IMR-90 (cell line): ENCODE measurements at regions not wholly inside any gene's neighbourhood (a gene's known extent, or its start where the extent isn't known, plus 50 kb on each side); places are given as distances from the start of the nearest gene placed in this dataset.
"Not testable (repeated sequence)": the region's sequence is repeated elsewhere in the genome, so short reads cannot be mapped to it uniquely, and the experiment has no call there.

Source experiments
- ATAC-seq: fragments of 200-7000 bp; cut with Tn5 transposase; 2 replicates; pipeline ENCODE4 v1.9.1; 2020; ENCODE audit warnings: low read depth, mild to moderate bottlenecking, moderate library complexity
- BruUV-seq: library from RNA; stranded (reverse); fragments of 400-500 nt; replicated peaks from 2 replicates; lab custom pipeline; 2021; lab: Mats Ljungman, UMichigan
- CTCF ChIA-PET: fragments of 300-600 bp; formaldehyde crosslinking; extraction: SDS; loops from one replicate; lab custom pipeline; 2021; ENCODE audit warnings: antibody characterized with exemption; lab: Yijun Ruan, JAX
- POLR2A ChIA-PET: fragments of 300-600 bp; sonication (Branson Sonifier 250); formaldehyde crosslinking; loops from one replicate; lab custom pipeline; 2022; ENCODE audit warnings: antibody characterized with exemption; ENCODE audit not compliant: unreplicated experiment; lab: Charles Lee
- DNase-seq: peaks from one replicate; pipeline ENCODE4 v3.0.0; 2013
- H2AFZ ChIP-seq: replicated peaks from 2 replicates; pipeline ENCODE3; 2013; ENCODE audit warnings: low read length, mild to moderate bottlenecking; ENCODE audit not compliant: poor library complexity
- H2AK5ac ChIP-seq: 2 replicates; pipeline ENCODE4 v1.6.1; 2013; ENCODE audit warnings: low read depth, low read length, inconsistent platforms
- H2AK9ac ChIP-seq: replicated peaks from 2 replicates; pipeline ENCODE3; 2013; ENCODE audit warnings: mild to moderate bottlenecking, low read depth, low read length, moderate library complexity; ENCODE audit not compliant: poor library complexity
- H2BK120ac ChIP-seq: 2 replicates; pipeline ENCODE4 v1.6.1; 2013; ENCODE audit warnings: low read depth, low read length, inconsistent platforms
- H2BK15ac ChIP-seq: 3 replicates; pipeline ENCODE4 v1.6.1; 2013; ENCODE audit warnings: low read depth, low read length, inconsistent platforms
- H2BK20ac ChIP-seq: 2 replicates; pipeline ENCODE4 v1.6.1; 2013; ENCODE audit warnings: low read depth, mild to moderate bottlenecking, inconsistent platforms, low read length, moderate library complexity
- H2BK5ac ChIP-seq: 2 replicates; pipeline ENCODE4 v1.6.1; 2013; ENCODE audit warnings: mild to moderate bottlenecking, low read depth, low read length, inconsistent platforms; ENCODE audit not compliant: poor library complexity, severe bottlenecking
- H3K14ac ChIP-seq: replicated peaks from 2 replicates; pipeline ENCODE4 v1.6.1; 2013; ENCODE audit warnings: low read depth, low read length, inconsistent platforms
- H3K18ac ChIP-seq: 2 replicates; pipeline ENCODE4 v1.6.1; 2013; ENCODE audit warnings: low read depth, low read length, control low read depth
- H3K23ac ChIP-seq: 2 replicates; pipeline ENCODE4 v1.6.1; 2013; ENCODE audit warnings: low read depth, low read length, inconsistent platforms
- H3K27ac ChIP-seq: 2 replicates; pipeline ENCODE4 v1.5.1; 2013; ENCODE audit warnings: mild to moderate bottlenecking, control low read depth, low read length; ENCODE audit not compliant: insufficient read depth
- H3K27me3 ChIP-seq: 2 replicates; pipeline ENCODE4 v1.6.1; 2013; ENCODE audit warnings: low read length; ENCODE audit not compliant: control insufficient read depth, insufficient read depth
- H3K36me3 ChIP-seq: 2 replicates; pipeline ENCODE4 v1.6.1; 2013; ENCODE audit warnings: low read length, mixed read lengths; ENCODE audit not compliant: control insufficient read depth, insufficient read depth
- H3K4ac ChIP-seq: 2 replicates; pipeline ENCODE4 v1.6.1; 2013; ENCODE audit warnings: low read depth, low read length, inconsistent platforms
- H3K4me1 ChIP-seq: 2 replicates; pipeline ENCODE4 v1.6.1; 2013; ENCODE audit warnings: low read length, mixed read lengths; ENCODE audit not compliant: control insufficient read depth, insufficient read depth
- H3K4me2 ChIP-seq: 2 replicates; pipeline ENCODE4 v1.6.1; 2013; ENCODE audit warnings: low read depth, mild to moderate bottlenecking, control low read depth, low read length, moderate library complexity
- H3K4me3 ChIP-seq: 2 replicates; pipeline ENCODE4 v1.5.1; 2013; ENCODE audit warnings: low read depth, mild to moderate bottlenecking, control low read depth, low read length, moderate library complexity; ENCODE audit not compliant: insufficient read depth
- H3K56ac ChIP-seq: 2 replicates; pipeline ENCODE4 v1.6.1; 2013; ENCODE audit warnings: low read length, inconsistent platforms; ENCODE audit not compliant: insufficient read depth; ENCODE audit errors: extremely low read depth
- H3K79me1 ChIP-seq, 2 experiments: 2 replicates each; pipeline ENCODE4 v1.6.1; 2013; ENCODE audit warnings: low read length in 2 of 2, inconsistent platforms in 1 of 2, low read depth in 1 of 2
- H3K9ac ChIP-seq: 2 replicates; pipeline ENCODE4 v1.6.1; 2013; ENCODE audit warnings: low read depth, low read length, control low read depth
- H3K9me1 ChIP-seq: 2 replicates; pipeline ENCODE4 v1.6.1; 2013; ENCODE audit warnings: low read length, inconsistent platforms; ENCODE audit not compliant: insufficient read depth
- H3K9me3 ChIP-seq: 2 replicates; pipeline ENCODE4 v1.6.1; 2013; ENCODE audit warnings: low read length; ENCODE audit not compliant: control insufficient read depth, insufficient read depth
- H4K20me1 ChIP-seq: 2 replicates; pipeline ENCODE4 v1.6.1; 2013; ENCODE audit warnings: low read length, inconsistent platforms; ENCODE audit not compliant: insufficient read depth
- H4K5ac ChIP-seq: 2 replicates; pipeline ENCODE4 v1.6.1; 2013; ENCODE audit warnings: mild to moderate bottlenecking, low read depth, low read length, control low read depth
- H4K8ac ChIP-seq, 2 experiments: 2 replicates each; pipeline ENCODE4 v1.6.1; 2013; ENCODE audit warnings: low read depth in 2 of 2, low read length in 2 of 2, control low read depth in 1 of 2, inconsistent platforms in 1 of 2
- H4K91ac ChIP-seq: 2 replicates; pipeline ENCODE4 v1.6.1; 2013; ENCODE audit warnings: low read depth, low read length, inconsistent platforms; ENCODE audit not compliant: insufficient read depth
- WGBS, 2 experiments: methylation state at CpG; one replicate each; pipeline versions ENCODE4 v1.1.5 to v1.1.7; 2013; ENCODE audit warnings: missing lambda C conversion rate in 2 of 2; ENCODE audit not compliant: insufficient read length in 1 of 2; ENCODE audit errors: extremely low coverage in 2 of 2; 5-methylcytosine and 5-hydroxymethylcytosine counted together
- dilution Hi-C: fragments of 300-500 bp; cut with HindIII; formaldehyde crosslinking; loops from one replicate; pipeline ENCODE4 v1.14.3; 2018; ENCODE audit warnings: low sequenced_read_pairs; ENCODE audit not compliant: unreplicated experiment
- in situ Hi-C: fragments of 300-500 bp; cut with MboI; formaldehyde crosslinking; loops from 3 replicates; pipeline ENCODE4 v1.14.3; 2019; ENCODE audit warnings: low sequenced_read_pairs, inconsistent platforms, mixed read lengths
- intact Hi-C: fragments of 100-400 bp; cut with micrococcal nuclease; formaldehyde crosslinking; loops from 2 replicates; pipeline ENCODE4 v1.10.0; 2022

- H2BK15ac ChIP-seq, H3K14ac ChIP-seq, H2BK120ac ChIP-seq, dilution Hi-C loops, H2AK5ac ChIP-seq, H3K4me3 ChIP-seq, POLR2A ChIA-PET, H4K5ac ChIP-seq, BruUV-seq, H3K9me3 ChIP-seq, H3K79me1 ChIP-seq, H3K9ac ChIP-seq, H3K4me1 ChIP-seq, H3K18ac ChIP-seq, H2BK5ac ChIP-seq, intact Hi-C loops, H3K27me3 ChIP-seq, H2AK9ac ChIP-seq, H3K4ac ChIP-seq, H3K56ac ChIP-seq, H3K4me2 ChIP-seq, DNase-seq, H3K27ac ChIP-seq, CTCF ChIA-PET, H3K9me1 ChIP-seq, H3K23ac ChIP-seq, in situ Hi-C loops, H4K8ac ChIP-seq, H2BK20ac ChIP-seq, H4K20me1 ChIP-seq, H2AFZ ChIP-seq, ATAC-seq, H3K36me3 ChIP-seq, H4K91ac ChIP-seq: not testable (repeated sequence)
- 71 to 100% methylated on average over 1 of the region's 1 CpG for WGBS, 2 experiments
Observed at GRCh38 chr17:26965898-26966624, 327.9 kb upstream of the WSB1 start.

GRCh38 chr17:26966625-26967179 is 327.2 kb upstream of the WSB1 start:
- H2BK20ac ChIP-seq, H3K36me3 ChIP-seq, H3K4ac ChIP-seq, H3K14ac ChIP-seq, H3K9me3 ChIP-seq, H2AK9ac ChIP-seq, H3K4me2 ChIP-seq, dilution Hi-C loops, H3K56ac ChIP-seq, H3K79me1 ChIP-seq, ATAC-seq, H3K27me3 ChIP-seq, H2AFZ ChIP-seq, POLR2A ChIA-PET, H4K20me1 ChIP-seq, H3K9me1 ChIP-seq, in situ Hi-C loops, H2BK120ac ChIP-seq, H3K4me3 ChIP-seq, H3K4me1 ChIP-seq, H3K18ac ChIP-seq, H2BK5ac ChIP-seq, H2BK15ac ChIP-seq, H2AK5ac ChIP-seq, H3K9ac ChIP-seq, H3K27ac ChIP-seq, H3K23ac ChIP-seq, H4K91ac ChIP-seq, H4K8ac ChIP-seq, intact Hi-C loops, CTCF ChIA-PET, BruUV-seq, H4K5ac ChIP-seq, DNase-seq: not testable (repeated sequence)
- 16 to 98% methylated on average over 2 of the region's 2 CpGs for WGBS, 2 experiments
